CD4-positive, alpha-beta T cell treated with Interleukin-10 for 1 hour (primary cell): ENCODE measurements at regions not wholly inside any gene's neighbourhood (a gene's known extent, or its start where the extent isn't known, plus 50 kb on each side); places are given as distances from the start of the nearest gene placed in this dataset.

Source experiments
- DNase-seq: peaks from one replicate; pipeline ENCODE4 v3.0.0-alpha.2; 2020

DNA sequence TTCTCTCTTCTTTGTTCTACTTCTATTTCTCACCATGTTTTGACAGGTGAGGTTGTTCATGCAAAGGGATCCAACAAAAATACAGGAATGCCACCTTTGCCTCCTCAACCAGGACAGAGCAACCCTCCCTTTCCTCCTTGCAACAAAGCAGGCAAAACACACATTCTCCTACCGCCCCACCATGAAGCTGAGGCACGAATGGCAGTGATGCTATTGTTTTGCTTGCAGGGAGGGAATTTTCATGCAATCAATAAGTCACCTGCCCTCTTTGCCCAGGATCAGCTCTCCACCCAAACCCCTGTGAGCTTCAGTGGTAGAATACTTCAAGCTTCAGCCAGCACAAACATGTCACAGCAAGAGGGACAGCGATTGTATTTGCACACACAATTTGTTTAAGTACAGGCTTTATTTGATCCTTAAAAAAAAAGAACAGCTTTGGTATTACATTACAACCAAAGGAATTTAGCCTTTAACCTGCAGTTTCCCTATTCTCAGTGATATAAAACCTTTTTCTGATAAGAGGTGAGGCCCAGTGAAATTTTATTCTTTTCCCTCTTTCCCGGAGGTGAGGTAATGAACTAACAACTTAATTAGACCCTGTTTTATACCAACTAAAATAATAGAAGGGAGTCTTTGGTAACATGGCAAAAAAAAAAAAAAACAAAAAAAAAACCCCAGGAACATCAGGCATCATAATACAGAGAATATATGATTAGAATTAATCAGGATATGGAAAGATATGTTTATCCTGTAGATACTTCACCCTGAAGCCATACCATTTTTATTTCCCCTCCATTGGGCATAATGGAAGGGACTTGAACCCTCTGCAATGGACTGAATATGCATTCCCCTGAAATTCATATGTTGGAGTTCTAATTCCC is 87.0 kb upstream of the EEA1 start:
- DNase-seq: no peak

- DNase-seq: no peak
These were observed 87.8 kb upstream of the EEA1 start for GRCh38 chr12:93016752-93017350.

DNA sequence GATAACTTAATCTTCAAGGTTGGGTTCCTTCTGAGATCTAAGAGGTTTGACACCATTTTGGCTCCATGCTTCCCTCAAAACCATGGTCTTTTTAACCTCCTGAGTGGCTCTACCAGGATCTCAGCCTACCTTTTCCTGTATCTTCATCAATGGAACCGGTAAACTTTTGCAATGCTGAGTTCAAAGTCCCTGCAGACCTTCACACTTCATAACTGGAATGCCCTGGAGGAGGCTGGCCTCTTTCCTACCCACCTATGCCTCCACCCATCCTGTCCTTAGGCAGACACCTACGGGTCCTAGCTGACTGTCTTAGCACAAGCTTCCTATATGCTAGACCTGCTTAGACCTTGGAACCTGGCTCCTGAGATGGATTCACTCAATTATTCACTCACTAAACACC is 89.5 kb upstream of the EEA1 start:
- DNase-seq: no peak

- no peak for DNase-seq
These were observed 90.3 kb upstream of the EEA1 start for GRCh38 chr12:93019212-93019927.

GRCh38 chr12:93019975-93020630 is 91.0 kb upstream of the EEA1 start:
- no peak for DNase-seq

DNA sequence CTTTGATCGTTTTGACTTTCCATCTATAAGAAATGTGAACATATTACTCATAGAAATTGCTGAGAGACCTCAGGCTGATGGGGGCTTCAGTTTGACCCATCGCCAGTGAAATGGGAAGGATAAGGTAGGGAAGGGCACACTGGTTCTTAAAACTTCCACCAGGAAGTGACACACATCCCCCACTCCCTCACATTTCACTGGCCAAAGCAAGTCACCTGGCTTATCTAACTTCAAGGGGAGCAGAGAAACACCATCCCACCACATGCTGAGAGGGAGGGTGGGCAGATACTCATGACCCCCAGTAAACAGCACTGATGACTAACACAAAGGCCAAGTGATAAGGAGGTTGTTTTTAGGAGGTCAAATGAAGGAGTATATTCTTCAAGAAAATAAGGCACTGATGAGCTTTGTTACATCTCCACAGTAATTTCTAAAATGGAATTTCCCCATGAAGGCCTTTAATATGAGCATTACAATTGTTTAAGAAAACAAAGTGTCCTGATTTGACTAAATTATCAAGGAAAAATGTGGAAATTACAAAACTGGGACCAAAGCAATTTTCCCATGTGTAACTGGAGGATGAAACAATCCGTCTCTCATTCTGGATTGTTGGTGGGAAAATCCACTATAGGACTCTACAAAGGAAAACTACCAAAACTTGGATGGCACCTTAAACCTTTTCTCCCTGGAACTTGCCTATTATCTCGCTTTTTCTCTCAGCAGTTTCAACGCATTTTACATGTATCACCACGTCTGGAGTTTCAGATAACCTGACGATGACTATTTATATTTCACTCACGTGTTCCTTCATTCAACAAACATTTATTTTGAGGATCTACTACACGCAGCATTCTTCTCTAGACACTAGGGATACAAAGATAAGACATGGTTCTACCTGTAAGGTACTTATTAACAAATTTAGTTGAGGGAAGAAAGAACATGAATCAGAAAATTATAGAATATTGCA is 91.8 kb upstream of the EEA1 start:
- no peak for DNase-seq

DNA sequence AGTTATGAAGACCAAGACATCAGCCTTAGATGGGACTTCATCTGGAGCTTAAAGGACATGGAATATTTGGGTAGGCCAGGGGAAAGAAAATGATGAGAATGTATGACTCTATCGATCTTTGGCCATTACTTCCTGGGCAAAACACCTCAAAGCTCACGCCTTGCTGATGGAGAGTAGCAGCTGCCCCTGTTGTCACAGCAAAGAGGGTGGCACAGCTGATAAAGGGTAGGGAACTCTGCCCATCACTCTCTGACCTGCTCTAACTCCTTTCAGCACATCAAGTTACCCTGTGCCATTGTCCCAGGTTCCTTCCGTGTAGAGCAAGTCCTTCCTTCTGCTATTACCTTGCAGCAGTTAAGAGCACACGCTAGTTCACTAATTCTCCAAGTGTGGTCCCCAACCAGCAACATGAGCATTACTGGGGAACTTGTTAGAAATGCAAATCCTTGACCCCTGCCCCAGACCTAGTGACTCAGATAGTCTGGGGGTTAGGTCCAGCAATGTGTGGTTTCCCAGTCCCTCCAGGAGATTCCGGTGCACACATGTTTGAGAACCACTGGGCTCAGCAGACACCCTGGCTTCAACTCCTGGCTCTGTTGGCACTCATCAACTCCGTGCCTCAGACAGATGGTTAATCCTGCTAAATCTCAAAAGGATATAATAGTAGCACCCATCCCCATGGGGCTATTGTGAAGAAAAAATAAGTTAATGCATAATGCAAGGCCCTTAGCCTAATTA is 93.7 kb upstream of the EEA1 start:
- no peak for DNase-seq

GRCh38 chr12:93025145-93026103 is 96.3 kb upstream of the EEA1 start:
- peak; percentile 14 for DNase-seq

- no peak for DNase-seq
These were observed 97.9 kb upstream of the EEA1 start for GRCh38 chr12:93027041-93027440.

DNA sequence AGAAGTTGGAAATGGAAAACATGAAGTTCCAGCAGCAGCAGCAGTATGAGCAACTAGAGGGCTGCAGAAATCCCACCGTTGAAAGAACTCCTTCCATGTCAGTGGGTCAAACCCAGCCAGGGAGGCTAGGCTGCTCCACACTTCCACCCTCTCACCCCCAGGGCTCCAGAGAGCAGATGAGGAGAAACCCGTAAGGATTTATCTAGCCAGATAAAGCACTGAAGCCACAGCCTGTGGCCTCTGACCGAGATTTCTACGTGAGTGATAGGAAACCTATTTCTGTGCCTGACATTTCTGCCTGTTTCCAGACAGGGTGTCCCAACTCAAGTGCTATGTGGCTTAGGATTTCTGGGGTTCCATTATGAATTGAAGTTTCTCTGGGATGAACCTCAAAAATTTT is 100.0 kb upstream of the EEA1 start:
- DNase-seq: no peak

- no peak for DNase-seq
These were observed 101.9 kb upstream of the EEA1 start for GRCh38 chr12:93031028-93031427.

GRCh38 chr12:93032758-93033157 is 103.7 kb upstream of the EEA1 start:
- no peak for DNase-seq

DNA sequence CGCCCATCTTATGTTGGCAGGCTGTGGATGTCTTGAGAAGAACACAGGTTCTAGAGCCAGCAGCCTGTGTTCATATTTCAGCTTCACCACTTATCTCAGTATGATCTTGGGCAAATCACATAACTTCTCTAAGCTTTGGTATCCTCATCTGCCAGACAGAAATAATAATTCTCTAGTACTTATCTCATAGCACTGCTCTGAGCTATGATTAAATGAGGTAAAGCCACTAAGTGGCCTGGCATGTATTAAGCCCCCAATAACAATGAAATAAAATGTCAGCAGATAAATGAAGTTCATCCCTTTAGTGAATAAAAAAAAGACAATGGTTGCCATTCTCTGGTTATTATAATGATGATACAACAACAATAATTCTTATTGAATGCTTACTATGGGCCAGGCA is 104.9 kb upstream of the EEA1 start:
- DNase-seq: no peak

- DNase-seq: no peak
These were observed 110.0 kb upstream of the EEA1 start for GRCh38 chr12:93039062-93039461.

- no peak for DNase-seq
These were observed 110.8 kb upstream of the EEA1 start for GRCh38 chr12:93039930-93040329.

DNA sequence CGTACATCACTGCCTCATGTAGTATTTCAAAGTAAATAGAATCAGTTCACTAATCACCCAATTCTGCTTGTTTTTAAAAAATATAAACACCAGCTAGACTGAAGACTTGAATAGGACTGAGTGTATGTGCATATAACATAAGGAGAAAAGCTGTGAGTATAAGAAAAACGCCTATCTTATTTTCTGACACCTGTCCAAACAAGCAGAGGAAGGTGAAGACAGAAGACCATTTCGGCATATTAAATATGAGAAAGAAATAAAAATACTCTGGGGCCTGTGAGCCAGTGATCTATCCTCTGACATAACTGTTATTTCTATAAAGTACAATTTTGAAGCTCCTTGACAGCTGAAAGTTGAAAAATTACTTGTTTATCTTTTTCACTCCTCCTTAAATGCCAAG is 111.3 kb upstream of the EEA1 start:
- no peak for DNase-seq

DNA sequence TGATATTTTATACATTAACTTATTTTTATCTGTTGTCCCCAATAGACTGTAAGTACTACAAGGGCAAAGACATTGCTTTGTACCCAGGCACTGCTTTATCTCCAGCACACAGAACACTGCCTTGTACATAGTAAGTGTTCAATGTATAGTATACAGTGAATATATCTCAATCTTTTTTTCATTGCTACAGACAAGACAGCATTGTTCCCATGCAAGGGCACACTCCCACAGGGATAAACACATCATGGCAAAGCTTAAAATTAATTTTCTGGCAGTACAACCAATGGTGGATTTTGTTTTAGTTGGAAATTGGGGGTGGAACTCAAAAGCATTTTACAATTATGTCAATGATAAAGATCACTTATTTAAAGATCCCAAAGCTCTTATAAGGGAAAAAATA is 112.3 kb upstream of the EEA1 start:
- DNase-seq: no peak

DNA sequence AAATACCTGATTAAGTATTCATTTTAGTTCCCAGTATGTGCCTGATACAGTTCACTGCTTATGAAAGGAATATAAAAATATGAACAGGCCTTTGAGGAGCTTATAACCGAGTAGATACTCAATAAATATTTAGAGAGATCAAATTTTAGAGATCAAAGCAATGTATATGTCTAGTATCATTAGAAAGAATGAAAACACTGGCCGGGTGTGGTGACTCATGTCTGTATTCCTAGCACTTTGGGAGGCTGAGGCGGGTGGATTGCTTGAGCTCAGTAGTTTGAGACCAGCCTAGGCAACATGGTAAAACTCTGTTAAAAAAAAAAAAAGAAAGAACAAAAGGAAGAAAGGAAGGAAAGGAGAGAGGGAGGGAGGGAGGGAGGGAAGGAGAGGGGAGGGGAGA is 113.2 kb upstream of the EEA1 start:
- DNase-seq: no peak

DNA sequence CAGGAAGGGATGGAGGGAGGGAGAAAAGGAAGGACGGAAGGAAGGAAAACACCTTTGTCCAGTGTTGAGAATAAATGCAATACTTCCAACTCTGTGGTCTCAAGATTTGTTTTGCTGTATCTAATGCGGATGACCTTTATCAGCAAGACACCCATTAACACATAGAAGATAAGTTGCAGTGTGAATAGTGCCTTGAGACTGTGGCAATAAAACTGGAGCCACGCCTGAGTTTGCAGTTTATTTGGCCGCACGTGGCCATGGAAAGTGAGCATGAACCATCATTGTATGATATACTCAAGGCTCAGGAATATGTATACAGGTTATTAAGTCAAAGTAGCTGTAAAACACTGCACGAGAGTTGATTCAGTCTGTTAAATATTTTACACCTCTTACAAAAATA is 113.6 kb upstream of the EEA1 start:
- no peak for DNase-seq

DNA sequence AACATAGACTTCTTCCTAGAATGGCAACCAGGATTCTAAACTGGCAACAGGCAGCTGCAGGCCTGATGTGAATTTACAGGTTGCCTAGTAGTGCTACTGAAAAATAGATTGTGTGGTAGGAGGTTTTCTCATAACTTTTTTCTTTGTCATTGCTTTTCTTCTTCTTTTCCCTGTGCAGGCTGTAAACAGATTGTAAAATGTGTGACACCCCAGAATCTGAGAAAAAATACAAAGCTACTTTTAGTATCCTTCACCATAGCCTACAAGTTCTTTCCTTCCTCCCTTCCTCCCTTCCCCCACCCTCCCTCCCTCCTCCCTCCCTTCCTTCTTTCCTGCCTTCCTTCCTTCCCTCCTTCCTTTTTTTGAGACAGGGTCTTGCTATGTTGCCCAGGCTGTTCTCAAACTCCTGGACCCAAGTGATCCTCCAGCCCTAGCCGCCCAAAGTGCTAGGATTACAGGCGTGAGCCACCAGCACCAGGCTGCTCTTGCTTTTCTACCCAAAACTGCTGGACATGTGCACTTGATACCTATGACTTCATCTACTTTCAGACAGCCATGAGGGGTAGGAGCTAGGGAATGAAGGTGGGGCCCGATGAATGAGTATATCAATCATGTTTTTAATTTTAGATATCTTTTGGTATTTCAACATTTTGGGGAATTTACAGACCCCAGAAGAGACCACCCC is 114.2 kb upstream of the EEA1 start:
- DNase-seq: no peak
